ENCODE measurements at regions not wholly inside any gene's neighbourhood (a gene's known extent, or its start where the extent isn't known, plus 50 kb on each side); places are given as distances from the start of the nearest gene placed in this dataset.
A peak's percentile ranks its signal among the peaks of the same experiment; 100 is the strongest.

- Histone ChIP-seq H3K4me1 (ENCODE audit: control insufficient read depth in 1 of 2, low read depth in 2 of 2) (peaks cover 0 to 4% of the 10 kb centered on the region in 2 donors), H3K27ac (no peak overlapping the region), H3K4me3 (no peak overlapping the region), H3K9me3 (no peaks in the 10 kb centered on the region), H3K36me3 (no peaks in the 10 kb centered on the region), H3K27me3 (replicated peaks; ENCODE audit: insufficient read depth) (no peaks in the 10 kb centered on the region)
- TF ChIP-seq CTCF (IDR thresholded peaks at IDR 0.05), result no peak
- ATAC-seq (ENCODE audit: insufficient number of reproducible peaks, low FRiP score, low read depth) (no peak), DNase-seq (ENCODE audit: low spot score) (no peak)
These were observed 109.1 kb upstream of the BCAT1 start for GRCh38 chr12:25058012-25058411.

- Histone ChIP-seq H3K9me3 (no peaks in the 10 kb centered on the region), H3K4me3 (no peak overlapping the region), H3K36me3 (no peaks in the 10 kb centered on the region), H3K27ac (no peak overlapping the region), H3K4me1 (ENCODE audit: control insufficient read depth in 1 of 2, low read depth in 2 of 2) (peaks cover 0 to 18% of the 10 kb centered on the region in 2 donors), H3K27me3 (replicated peaks; ENCODE audit: insufficient read depth) (no peaks in the 10 kb centered on the region)
- no peak for TF ChIP-seq CTCF (IDR thresholded peaks at IDR 0.05)
- DNase-seq (ENCODE audit: low spot score), result no peak
- no peak for ATAC-seq (ENCODE audit: insufficient number of reproducible peaks, low FRiP score, low read depth)
These were observed 107.7 kb upstream of the BCAT1 start for GRCh38 chr12:25056486-25057130.

GRCh38 chr12:25056011-25056410 is 107.1 kb upstream of the BCAT1 start:
- ATAC-seq (ENCODE audit: insufficient number of reproducible peaks, low FRiP score, low read depth), result no peak
- no peak for TF ChIP-seq CTCF (IDR thresholded peaks at IDR 0.05)
- Histone ChIP-seq H3K4me1 (ENCODE audit: control insufficient read depth in 1 of 2, low read depth in 2 of 2) (peaks cover 0 to 20% of the 10 kb centered on the region in 2 donors), H3K27me3 (replicated peaks; ENCODE audit: insufficient read depth) (no peaks in the 10 kb centered on the region), H3K36me3 (no peaks in the 10 kb centered on the region), H3K9me3 (no peaks in the 10 kb centered on the region), H3K27ac (no peak overlapping the region), H3K4me3 (no peak overlapping the region)
- no peak for DNase-seq (ENCODE audit: low spot score)

DNA sequence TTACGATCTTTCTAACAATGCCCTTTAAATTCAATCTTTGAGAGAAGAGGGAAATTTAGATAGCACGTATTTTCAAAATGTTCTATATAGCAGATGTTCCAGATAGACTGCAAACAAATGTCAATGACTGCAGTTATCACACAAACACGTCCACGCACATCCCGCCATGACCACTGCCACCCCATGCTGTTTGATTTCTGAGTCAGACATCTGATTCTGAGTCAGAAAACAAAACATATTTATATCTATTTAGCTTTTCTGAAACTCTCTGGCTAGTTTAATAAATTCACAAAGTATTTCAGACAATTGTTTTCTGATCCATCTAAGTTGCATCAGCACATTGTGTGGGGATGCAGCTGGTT is 105.9 kb upstream of the BCAT1 start:
- DNase-seq (ENCODE audit: low spot score) (no peak), ATAC-seq (ENCODE audit: insufficient number of reproducible peaks, low FRiP score, low read depth) (no peak)
- Histone ChIP-seq H3K4me3 (peak overlapping the region; percentile 36), H3K4me1 (ENCODE audit: control insufficient read depth in 1 of 2, low read depth in 2 of 2) (peaks cover 0 to 20% of the 10 kb centered on the region in 2 donors), H3K27ac (no peak overlapping the region), H3K27me3 (replicated peaks; ENCODE audit: insufficient read depth) (no peaks in the 10 kb centered on the region), H3K36me3 (no peaks in the 10 kb centered on the region), H3K9me3 (no peaks in the 10 kb centered on the region)
- TF ChIP-seq CTCF (IDR thresholded peaks at IDR 0.05), result no peak

DNA sequence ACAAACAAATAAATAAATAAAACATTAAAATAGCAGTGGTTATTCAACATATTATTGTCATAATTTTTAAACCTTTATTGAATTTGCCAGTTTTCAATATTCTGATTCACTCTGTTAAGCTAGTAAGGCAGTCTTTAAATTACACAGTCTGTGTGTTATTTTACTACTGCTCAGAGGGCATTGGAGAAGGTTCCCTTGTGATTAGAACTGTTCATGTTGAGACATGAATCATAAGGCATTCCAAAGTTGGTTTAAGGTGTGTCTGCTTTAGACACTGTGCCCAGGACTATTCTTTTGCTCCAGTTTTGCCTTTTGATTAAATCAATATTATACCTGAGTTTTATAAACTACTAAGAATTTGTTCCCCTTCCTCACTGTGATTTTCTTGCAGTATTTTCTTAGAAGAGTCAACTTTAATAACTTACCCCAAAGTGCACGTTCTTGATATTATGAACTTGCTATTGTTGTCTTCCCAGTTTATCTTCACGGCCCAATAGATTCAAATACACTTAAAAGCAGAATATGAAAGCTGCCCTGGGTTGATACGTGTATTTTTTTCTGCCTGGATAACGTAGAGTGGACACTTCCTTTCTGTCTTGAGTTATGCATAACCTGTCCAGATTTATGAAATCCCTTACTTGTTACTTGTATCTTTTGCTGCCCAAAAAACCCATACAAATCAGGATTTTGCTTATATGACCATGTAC is 105.3 kb upstream of the BCAT1 start:
- no peak overlapping the region for H3K27ac ChIP-seq

More for the DNA sequence above, 105.3 kb upstream of the BCAT1 start:
- no peak for DNase-seq (ENCODE audit: low spot score)
- H3K9me3 ChIP-seq, result no peaks in the 10 kb centered on the region
- no peaks in the 10 kb centered on the region for H3K36me3 ChIP-seq
- H3K4me3 ChIP-seq, result peak overlapping the region; percentile 36
- no peak for TF ChIP-seq CTCF (IDR thresholded peaks at IDR 0.05)
- H3K27me3 ChIP-seq (replicated peaks; ENCODE audit: insufficient read depth), result no peaks in the 10 kb centered on the region
- peaks cover 0 to 20% of the 10 kb centered on the region in 2 donors for H3K4me1 ChIP-seq (ENCODE audit: control insufficient read depth in 1 of 2, low read depth in 2 of 2)
- no peak for ATAC-seq (ENCODE audit: insufficient number of reproducible peaks, low FRiP score, low read depth)
